Ishikawa (cell line): ENCODE measurements at regions not wholly inside any gene's neighbourhood (a gene's known extent, or its start where the extent isn't known, plus 50 kb on each side); places are given as distances from the start of the nearest gene placed in this dataset.

Experiments
- CEBPB ChIP-seq: IDR thresholded peaks from 2 replicates; pipeline ENCODE4 v1.6.1; 2012
- NFIC ChIP-seq: IDR thresholded peaks from 2 replicates; pipeline ENCODE4 v1.6.1; 2012
- RAD21 ChIP-seq: IDR thresholded peaks from 2 replicates; pipeline ENCODE4 v1.6.1; 2012; ENCODE audit warnings: low read depth
- REST ChIP-seq: IDR thresholded peaks from 2 replicates; pipeline ENCODE4 v1.6.1; 2012; ENCODE audit warnings: low read depth, mild to moderate bottlenecking
- TAF1 ChIP-seq: IDR thresholded peaks from 2 replicates; pipeline ENCODE4 v1.6.1; 2012; ENCODE audit warnings: low read depth, mild to moderate bottlenecking
- USF1 ChIP-seq: IDR thresholded peaks from 2 replicates; pipeline ENCODE4 v1.6.1; 2012
- YY1 ChIP-seq: IDR thresholded peaks from 2 replicates; pipeline ENCODE4 v1.6.1; 2012; ENCODE audit warnings: low read depth

GRCh38 chr4:181692965-181693364, 550.2 kb upstream of the TENM3 start:
- no peak for TF ChIP-seq CEBPB
- TF ChIP-seq RAD21, result no peak
- no peak for TF ChIP-seq USF1
- no peak for TF ChIP-seq NFIC
- TF ChIP-seq REST, result no peak
- no peak for TF ChIP-seq YY1
- TF ChIP-seq TAF1, result no peak
